Hepatocyte (in vitro differentiated cells): ENCODE measurements at regions not wholly inside any gene's neighbourhood (a gene's known extent, or its start where the extent isn't known, plus 50 kb on each side); places are given as distances from the start of the nearest gene placed in this dataset.
"Not testable (repeated sequence)": the region's sequence is repeated elsewhere in the genome, so short reads cannot be mapped to it uniquely, and the experiment has no call there.

Experiments used
- DNase-seq: peaks from one replicate; pipeline ENCODE4 v3.0.0-alpha.2; 2016; ENCODE audit warnings: low spot score
- H2AFZ ChIP-seq: fragments of 200-600 bp; sonication (generic); 2 replicates; pipeline ENCODE4 v1.6.0; 2016; ENCODE audit warnings: antibody characterized with exemption, mild to moderate bottlenecking
- H3K27ac ChIP-seq: fragments of 200-600 bp; sonication (generic); 2 replicates; pipeline ENCODE4 v1.5.1; 2016; ENCODE audit warnings: mild to moderate bottlenecking
- H3K27me3 ChIP-seq: fragments of 200-600 bp; sonication (generic); 2 replicates; pipeline ENCODE4 v1.6.1; 2016
- H3K36me3 ChIP-seq: fragments of 200-600 bp; sonication (generic); replicated peaks from 2 replicates; pipeline ENCODE4 v1.5.1; 2016; ENCODE audit warnings: low read depth; ENCODE audit not compliant: insufficient read depth
- H3K4me1 ChIP-seq: fragments of 200-600 bp; sonication (generic); 2 replicates; pipeline ENCODE4 v1.5.1; 2016; ENCODE audit warnings: mild to moderate bottlenecking, moderate library complexity; ENCODE audit not compliant: insufficient read depth
- H3K4me2 ChIP-seq: fragments of 200-600 bp; sonication (generic); 2 replicates; pipeline ENCODE4 v1.6.0; 2016
- H3K4me3 ChIP-seq: fragments of 200-600 bp; sonication (generic); 2 replicates; pipeline ENCODE4 v1.5.1; 2016; ENCODE audit warnings: mild to moderate bottlenecking
- H3K79me2 ChIP-seq: fragments of 200-600 bp; sonication (generic); 2 replicates; pipeline ENCODE4 v1.6.0; 2017; ENCODE audit warnings: mild to moderate bottlenecking
- H3K9me2 ChIP-seq: fragments of 200-600 bp; sonication (generic); replicated peaks from 2 replicates; pipeline ENCODE4 v1.6.0; 2017; ENCODE audit warnings: mild to moderate bottlenecking; ENCODE audit not compliant: insufficient read depth
- H3K9me3 ChIP-seq: fragments of 200-600 bp; sonication (generic); 2 replicates; pipeline ENCODE4 v1.5.1; 2016; ENCODE audit warnings: low read depth, mild to moderate bottlenecking
- H4K20me1 ChIP-seq: fragments of 200-600 bp; sonication (generic); 2 replicates; pipeline ENCODE4 v1.6.0; 2016; ENCODE audit warnings: mild to moderate bottlenecking; ENCODE audit not compliant: insufficient read depth, poor library complexity, severe bottlenecking
- EZH2 ChIP-seq: fragments of 200-600 bp; sonication (generic); IDR thresholded peaks from 2 replicates; pipeline ENCODE4 v1.6.1; 2016; ENCODE audit warnings: antibody characterized with exemption, mild to moderate bottlenecking, borderline replicate concordance
- EZH2phosphoT487 ChIP-seq: fragments of 200-600 bp; sonication (generic); IDR thresholded peaks from one replicate; pipeline ENCODE4 v1.6.1; 2018; ENCODE audit warnings: antibody characterized with exemption, mild to moderate bottlenecking, low read depth, moderate library complexity; ENCODE audit not compliant: unreplicated experiment, severe bottlenecking
- WGBS: methylation state at CpG from one replicate; pipeline ENCODE4 v1.1.6; 2016; ENCODE audit warnings: low lambda C conversion rate; ENCODE audit errors: missing lambda C conversion rate; 5-methylcytosine and 5-hydroxymethylcytosine counted together
- TF ChIP-seq, protein P1 (sequence below): fragments of 200-600 bp; sonication (generic); IDR thresholded peaks from 2 replicates; pipeline ENCODE4 v1.5.1; 2016; ENCODE audit warnings: antibody characterized with exemption, mild to moderate bottlenecking; ENCODE audit not compliant: poor library complexity

DNA sequence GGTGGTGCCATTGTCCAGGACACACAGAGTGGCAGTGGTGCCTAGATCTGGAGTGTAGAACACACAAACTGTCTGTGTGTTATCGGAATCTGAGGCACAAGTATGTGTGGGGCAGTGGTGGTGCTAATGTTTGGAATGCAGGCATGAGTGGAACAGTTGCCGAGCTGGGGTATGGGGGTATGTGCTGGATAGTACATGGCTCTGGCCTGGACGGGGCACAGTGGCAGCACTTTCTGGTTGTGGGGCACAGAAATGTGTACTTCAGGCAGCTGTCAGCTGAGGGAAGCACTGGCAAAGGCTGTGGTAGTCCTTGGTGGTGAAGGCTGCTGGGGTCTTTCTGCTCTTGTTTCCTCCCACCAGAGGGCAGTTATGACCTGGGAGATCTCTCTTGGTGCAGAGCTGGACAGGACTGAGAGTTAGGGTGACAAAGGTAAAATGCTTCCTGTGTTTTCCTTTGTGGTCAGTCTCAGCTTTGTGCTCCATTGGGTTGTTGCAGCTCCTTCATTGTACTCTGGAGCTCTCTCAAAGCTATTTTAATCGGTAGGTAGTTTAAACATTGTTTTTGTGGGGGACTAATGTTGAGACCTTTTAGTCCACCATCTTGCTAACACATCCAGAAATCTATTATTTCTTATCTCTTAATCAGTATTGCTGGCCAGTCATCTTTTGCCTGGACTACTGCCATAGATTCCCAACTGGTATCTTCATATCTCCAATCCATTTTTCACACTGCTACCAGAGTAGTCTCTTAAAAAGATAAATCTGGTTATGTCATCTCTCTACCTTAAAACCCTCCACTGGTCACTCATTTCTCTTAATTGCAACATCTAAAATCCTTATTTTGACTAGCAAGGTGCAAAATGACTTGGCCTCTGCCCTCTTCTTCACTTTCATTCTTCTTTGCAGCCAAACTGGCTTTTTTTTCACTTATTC lies 83.9 kb upstream of the NBPF4 start:
- H3K9me2 ChIP-seq = no peaks in the 10 kb centered on the region
- H3K27me3 ChIP-seq = no peaks in the 10 kb centered on the region
- 73% methylated on average over 4 of the region's 4 CpGs for WGBS
- H3K4me2 ChIP-seq = no peak overlapping the region
- no peaks in the 10 kb centered on the region for H4K20me1 ChIP-seq
- no peaks in the 10 kb centered on the region for H3K79me2 ChIP-seq
- H3K36me3 ChIP-seq = no peaks in the 10 kb centered on the region
- H2AFZ ChIP-seq = no peak overlapping the region
- no peak for TF ChIP-seq EZH2phosphoT487
- TF ChIP-seq, protein P1, sequence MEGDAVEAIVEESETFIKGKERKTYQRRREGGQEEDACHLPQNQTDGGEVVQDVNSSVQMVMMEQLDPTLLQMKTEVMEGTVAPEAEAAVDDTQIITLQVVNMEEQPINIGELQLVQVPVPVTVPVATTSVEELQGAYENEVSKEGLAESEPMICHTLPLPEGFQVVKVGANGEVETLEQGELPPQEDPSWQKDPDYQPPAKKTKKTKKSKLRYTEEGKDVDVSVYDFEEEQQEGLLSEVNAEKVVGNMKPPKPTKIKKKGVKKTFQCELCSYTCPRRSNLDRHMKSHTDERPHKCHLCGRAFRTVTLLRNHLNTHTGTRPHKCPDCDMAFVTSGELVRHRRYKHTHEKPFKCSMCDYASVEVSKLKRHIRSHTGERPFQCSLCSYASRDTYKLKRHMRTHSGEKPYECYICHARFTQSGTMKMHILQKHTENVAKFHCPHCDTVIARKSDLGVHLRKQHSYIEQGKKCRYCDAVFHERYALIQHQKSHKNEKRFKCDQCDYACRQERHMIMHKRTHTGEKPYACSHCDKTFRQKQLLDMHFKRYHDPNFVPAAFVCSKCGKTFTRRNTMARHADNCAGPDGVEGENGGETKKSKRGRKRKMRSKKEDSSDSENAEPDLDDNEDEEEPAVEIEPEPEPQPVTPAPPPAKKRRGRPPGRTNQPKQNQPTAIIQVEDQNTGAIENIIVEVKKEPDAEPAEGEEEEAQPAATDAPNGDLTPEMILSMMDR = peak; percentile 17
- no peak for DNase-seq
- H3K4me1 ChIP-seq = no peaks in the 10 kb centered on the region
- no peaks in the 10 kb centered on the region for H3K9me3 ChIP-seq
- H3K27ac ChIP-seq = no peak overlapping the region
- no peak overlapping the region for H3K4me3 ChIP-seq

DNA sequence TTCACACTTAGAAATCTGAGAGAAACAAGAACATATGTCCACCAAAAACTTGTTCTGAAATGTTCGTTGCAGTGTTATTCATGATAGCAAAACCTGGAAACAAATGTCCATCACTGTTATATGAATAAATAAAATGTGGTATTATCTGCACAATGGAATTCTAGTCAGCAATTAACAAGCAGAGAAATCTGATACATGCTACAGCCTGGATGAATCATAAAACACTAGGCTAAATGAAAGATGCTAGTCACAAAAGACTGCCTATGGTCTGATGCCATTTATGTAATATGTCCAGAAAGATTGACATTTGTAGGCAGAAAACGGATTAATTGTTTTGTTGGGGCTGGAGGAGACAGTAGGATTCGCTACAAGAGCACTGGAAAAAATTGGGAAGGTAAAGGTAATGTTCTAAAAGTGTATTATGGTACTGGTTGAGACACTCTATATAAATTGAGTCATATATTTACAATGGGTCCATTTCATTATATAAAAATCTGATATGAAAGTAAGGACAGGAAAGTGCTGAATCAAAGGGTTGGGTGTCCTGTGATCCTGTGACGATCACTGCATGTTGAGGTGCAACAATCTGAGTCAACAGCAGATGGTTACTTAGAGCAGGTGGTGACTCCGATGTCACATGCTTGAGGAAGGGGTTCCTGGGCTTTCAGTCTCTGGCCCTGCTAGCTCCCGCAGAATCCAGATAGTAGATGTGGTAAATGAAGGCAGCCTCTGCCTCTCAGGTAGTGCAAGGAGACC lies 102.1 kb upstream of the NBPF4 start:
- Histone ChIP-seq H4K20me1 (no peaks in the 10 kb centered on the region), H3K4me3 (no peak overlapping the region), H3K79me2 (no peaks in the 10 kb centered on the region), H3K4me2 (no peak overlapping the region), H3K9me2 (no peaks in the 10 kb centered on the region), H3K9me3 (no peaks in the 10 kb centered on the region), H3K36me3 (no peaks in the 10 kb centered on the region), H2AFZ (no peak overlapping the region), H3K4me1 (no peaks in the 10 kb centered on the region), H3K27ac (no peak overlapping the region), H3K27me3 (no peaks in the 10 kb centered on the region)
- TF ChIP-seq, protein P1 = no peak
- TF ChIP-seq EZH2phosphoT487 (no peak), EZH2 (no peak)
- DNase-seq = no peak
- WGBS = 78% methylated on average over 6 of the region's 6 CpGs

DNA sequence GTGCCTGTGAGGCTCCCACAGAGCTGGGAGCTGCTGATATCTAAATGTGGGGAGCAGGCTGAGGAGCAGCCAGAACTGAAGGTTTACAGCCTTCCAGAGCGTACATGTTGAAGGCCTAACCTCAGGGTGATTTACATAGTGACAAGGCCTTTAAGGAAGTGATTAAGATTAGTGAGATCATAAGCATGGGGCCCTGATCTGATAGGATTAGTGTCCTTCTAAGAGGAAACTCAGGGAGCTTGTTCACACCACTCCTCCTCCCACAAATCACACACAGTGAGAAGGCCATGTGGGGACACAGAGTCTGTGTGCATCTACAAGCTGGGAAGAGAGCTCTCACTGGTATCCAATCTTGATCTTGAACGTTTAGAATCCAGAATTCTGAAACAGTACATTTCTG lies 92.3 kb upstream of the NBPF6 start:
- H3K79me2 ChIP-seq = no peaks in the 10 kb centered on the region
- H3K27me3 ChIP-seq = no peaks in the 10 kb centered on the region
- H2AFZ ChIP-seq = no peak overlapping the region
- H3K9me3 ChIP-seq = no peaks in the 10 kb centered on the region
- no peak overlapping the region for H3K27ac ChIP-seq
- 77% methylated on average over 2 of the region's 2 CpGs for WGBS
- no peaks in the 10 kb centered on the region for H3K9me2 ChIP-seq
- H3K36me3 ChIP-seq = no peaks in the 10 kb centered on the region
- no peak overlapping the region for H3K4me3 ChIP-seq
- H3K4me2 ChIP-seq = no peak overlapping the region
- DNase-seq = no peak
- TF ChIP-seq, protein P1 = no peak
- TF ChIP-seq EZH2 (no peak), EZH2phosphoT487 (no peak)
- H3K4me1 ChIP-seq = no peaks in the 10 kb centered on the region
- no peaks in the 10 kb centered on the region for H4K20me1 ChIP-seq

DNA sequence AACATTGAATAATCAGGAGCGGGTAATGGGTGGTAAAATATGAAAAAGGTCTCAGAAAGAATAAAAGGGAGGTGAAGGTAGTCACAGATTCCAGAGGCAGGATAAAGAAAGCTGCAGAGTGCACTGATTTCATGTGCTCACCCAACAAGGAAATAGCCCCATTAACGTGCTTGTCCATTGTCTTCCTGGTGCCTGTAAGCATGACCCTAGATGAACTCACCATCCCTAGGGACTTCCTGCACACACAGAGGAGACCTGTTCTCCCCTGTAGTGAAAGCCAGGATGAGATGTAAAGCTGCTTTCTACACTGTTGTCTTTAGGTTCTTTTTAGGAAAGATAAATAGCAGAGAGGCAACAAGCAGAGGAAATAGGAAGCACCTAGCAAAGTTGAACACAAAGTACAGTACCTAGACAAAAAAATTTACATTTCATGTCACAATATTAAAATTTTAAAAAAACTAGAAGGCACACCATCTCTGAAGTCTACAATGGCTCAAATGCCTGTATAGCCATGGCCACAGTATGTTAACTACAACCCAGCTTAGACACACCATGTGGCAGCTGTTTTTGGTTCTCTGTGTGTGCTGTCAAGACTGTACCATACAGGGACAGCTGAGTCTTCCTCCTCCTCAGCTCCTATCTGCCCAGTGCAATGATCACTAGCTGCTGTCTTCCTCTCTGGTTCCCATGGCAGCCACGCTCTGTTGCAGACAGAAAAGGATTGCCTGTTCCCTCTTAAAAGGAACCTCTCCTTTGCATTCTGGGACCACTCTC lies 69.9 kb upstream of the NBPF6 start:
- not testable (repeated sequence) for H3K4me3 ChIP-seq, DNase-seq, H3K4me1 ChIP-seq, H3K79me2 ChIP-seq, H3K36me3 ChIP-seq, H3K4me2 ChIP-seq, H4K20me1 ChIP-seq, H3K9me2 ChIP-seq, H3K9me3 ChIP-seq, H3K27ac ChIP-seq, H2AFZ ChIP-seq, H3K27me3 ChIP-seq
- WGBS = no CpG with 5 or more reads among the region's 3 CpGs
